H1 (cell line): ENCODE measurements at regions not wholly inside any gene's neighbourhood (a gene's known extent, or its start where the extent isn't known, plus 50 kb on each side); places are given as distances from the start of the nearest gene placed in this dataset.

Source experiments
- CTCF ChIA-PET: fragments of 300-600 bp; sonication (Branson Sonifier 250); formaldehyde crosslinking; loops from one replicate; lab custom pipeline; 2021; ENCODE audit not compliant: partially characterized antibody; lab: Charles Lee
- POLR2A ChIA-PET: fragments of 300-600 bp; sonication (Branson Sonifier 250); formaldehyde crosslinking; loops from one replicate; lab custom pipeline; 2021; ENCODE audit warnings: inconsistent platforms; ENCODE audit not compliant: partially characterized antibody; lab: Charles Lee
- DNase-seq, 2 experiments: peaks; one replicate each; pipeline versions ENCODE4 v3.0.0 to v3.0.0-alpha.2; 2010 to 2022; ENCODE audit warnings: low spot score in 2 of 2, low read depth in 1 of 2, mixed read lengths in 1 of 2
- FAIRE-seq: peaks from 2 replicates; lab custom pipeline; 2011; peaks lifted over from hg19 to GRCh38; lab: Jason Lieb, UNC
- H2AFZ ChIP-seq: 2 replicates; pipeline ENCODE4 v1.8.1; 2012; ENCODE audit warnings: low read length, inconsistent platforms
- H2AK5ac ChIP-seq: 2 replicates; pipeline ENCODE4 v1.6.1; 2013; ENCODE audit warnings: low read depth, low read length
- H2BK120ac ChIP-seq: replicated peaks from 2 replicates; pipeline ENCODE3; 2013; ENCODE audit warnings: low read depth, low read length, inconsistent platforms
- H2BK12ac ChIP-seq: 2 replicates; pipeline ENCODE4 v1.6.1; 2013; ENCODE audit warnings: low read depth, low read length
- H2BK15ac ChIP-seq: 2 replicates; pipeline ENCODE4 v1.6.1; 2013; ENCODE audit warnings: low read length
- H2BK20ac ChIP-seq: 2 replicates; pipeline ENCODE4 v1.6.1; 2013; ENCODE audit warnings: low read length
- H2BK5ac ChIP-seq: 2 replicates; pipeline ENCODE4 v1.6.1; 2013; ENCODE audit warnings: low read depth, low read length
- H3K14ac ChIP-seq: 2 replicates; pipeline ENCODE4 v1.6.1; 2013; ENCODE audit warnings: inconsistent platforms; ENCODE audit not compliant: insufficient read length
- H3K18ac ChIP-seq: 2 replicates; pipeline ENCODE4 v1.6.1; 2013; ENCODE audit warnings: low read length; ENCODE audit errors: extremely low read depth
- H3K23ac ChIP-seq: 2 replicates; pipeline ENCODE4 v1.6.1; 2013; ENCODE audit warnings: inconsistent platforms; ENCODE audit not compliant: insufficient read length
- H3K23me2 ChIP-seq: 2 replicates; pipeline ENCODE4 v1.6.1; 2013; ENCODE audit warnings: low read depth, low read length
- H3K27ac ChIP-seq: 2 replicates; pipeline ENCODE4 v1.6.1; 2011; ENCODE audit warnings: low read depth, low read length, inconsistent platforms
- H3K27me3 ChIP-seq, 4 experiments: replicated peaks in 1 of 4; 1 replicate in 1 of 4; 2 replicates in 3 of 4; pipeline versions ENCODE4 v1.6.1 to v1.8.1; 2011 to 2013; ENCODE audit warnings: low read length in 3 of 4, mild to moderate bottlenecking in 3 of 4, inconsistent platforms in 2 of 4, mixed read lengths in 2 of 4, moderate library complexity in 1 of 4; ENCODE audit not compliant: control insufficient read depth in 3 of 4, insufficient read depth in 3 of 4; ENCODE audit errors: extremely low read depth in 1 of 4
- H3K36me3 ChIP-seq, 4 experiments: 2 replicates each; pipeline versions ENCODE4 v1.6.1 to v1.8.1; 2011 to 2013; ENCODE audit warnings: mild to moderate bottlenecking in 4 of 4, low read length in 3 of 4, moderate library complexity in 2 of 4, control low read depth in 1 of 4, inconsistent platforms in 1 of 4; ENCODE audit not compliant: insufficient read depth in 4 of 4, control insufficient read depth in 2 of 4
- H3K4ac ChIP-seq: replicated peaks from 2 replicates; pipeline ENCODE3; 2013; ENCODE audit warnings: low read length, low read depth, mixed read lengths, inconsistent platforms; ENCODE audit not compliant: insufficient read length
- H3K4me1 ChIP-seq, 4 experiments: replicated peaks in 1 of 4; 1 replicate in 1 of 4; 2 replicates in 3 of 4; pipeline versions ENCODE4 v1.6.1 to v1.8.1; 2011 to 2013; ENCODE audit warnings: low read length in 3 of 4, inconsistent platforms in 2 of 4, mixed read lengths in 1 of 4; ENCODE audit not compliant: insufficient read depth in 4 of 4, control insufficient read depth in 3 of 4
- H3K4me2 ChIP-seq, 2 experiments: 2 replicates each; pipeline versions ENCODE4 v1.6.1 to v1.8.1; 2011 to 2013; ENCODE audit warnings: low read depth in 2 of 2, low read length in 2 of 2, control low read depth in 1 of 2, inconsistent platforms in 1 of 2, mild to moderate bottlenecking in 1 of 2; ENCODE audit not compliant: insufficient read depth in 1 of 2
- H3K4me3 ChIP-seq, 4 experiments: fragments of 200-600, 300-600 bp in 1 of 4; sonication (generic), shearing (Covaris generic), sonication (Bioruptor Twin) in 1 of 4; 2 replicates each; pipeline versions ENCODE4 v1.5.1 to v1.8.1; 2011 to 2016; ENCODE audit warnings: low read length in 4 of 4, low read depth in 3 of 4, control low read depth in 2 of 4, inconsistent platforms in 2 of 4, mild to moderate bottlenecking in 2 of 4, mixed read lengths in 1 of 4, moderate library complexity in 1 of 4; ENCODE audit not compliant: insufficient read depth in 2 of 4; ENCODE audit errors: extremely low read depth in 1 of 4
- H3K56ac ChIP-seq: replicated peaks from 2 replicates; pipeline ENCODE3; 2013; ENCODE audit warnings: low read depth, mild to moderate bottlenecking, mixed read lengths, low read length, inconsistent platforms; ENCODE audit not compliant: insufficient read length
- H3K79me1 ChIP-seq: 2 replicates; pipeline ENCODE4 v1.6.1; 2013; ENCODE audit warnings: low read depth, low read length, control low read depth
- H3K79me2 ChIP-seq, 2 experiments: 2 replicates each; pipeline versions ENCODE4 v1.6.1 to v1.8.1; 2012 to 2013; ENCODE audit warnings: low read length in 2 of 2, mild to moderate bottlenecking in 2 of 2, inconsistent platforms in 1 of 2; ENCODE audit not compliant: insufficient read depth in 2 of 2, control insufficient read depth in 1 of 2
- H3K9ac ChIP-seq, 4 experiments: replicated peaks in 1 of 4; 1 replicate in 1 of 4; 2 replicates in 3 of 4; pipeline versions ENCODE4 v1.6.1 to v1.8.1; 2011 to 2013; ENCODE audit warnings: low read depth in 3 of 4, low read length in 3 of 4, control low read depth in 2 of 4, mild to moderate bottlenecking in 2 of 4, moderate library complexity in 2 of 4, inconsistent platforms in 1 of 4; ENCODE audit errors: extremely low read depth in 1 of 4
- H3K9me3 ChIP-seq, 2 experiments: 2 replicates each; pipeline versions ENCODE4 v1.6.1 to v1.8.1; 2012 to 2013; ENCODE audit warnings: mild to moderate bottlenecking in 2 of 2, moderate library complexity in 2 of 2, control low read depth in 1 of 2, inconsistent platforms in 1 of 2, low read depth in 1 of 2, low read length in 1 of 2, mixed read lengths in 1 of 2; ENCODE audit not compliant: insufficient read depth in 2 of 2
- H4K20me1 ChIP-seq, 2 experiments: replicated peaks in 1 of 2; 2 replicates each; pipeline versions ENCODE3 to v1.8.1; 2011 to 2013; ENCODE audit warnings: inconsistent platforms in 2 of 2, low read length in 2 of 2, mild to moderate bottlenecking in 1 of 2; ENCODE audit not compliant: insufficient read depth in 2 of 2, control insufficient read depth in 1 of 2
- H4K5ac ChIP-seq: 2 replicates; pipeline ENCODE4 v1.6.1; 2013; ENCODE audit warnings: low read length, low read depth, mixed read lengths, inconsistent platforms; ENCODE audit not compliant: insufficient read length
- H4K8ac ChIP-seq: 2 replicates; pipeline ENCODE4 v1.8.0; 2013; ENCODE audit warnings: mild to moderate bottlenecking, moderate library complexity, low read length, inconsistent platforms; ENCODE audit not compliant: insufficient read depth; ENCODE audit errors: extremely low read depth
- H4K91ac ChIP-seq: replicated peaks from 2 replicates; pipeline ENCODE3; 2013; ENCODE audit warnings: low read length, mixed read lengths, inconsistent platforms; ENCODE audit not compliant: insufficient read length
- ASH2L ChIP-seq: fragments of 200-600, 300-600 bp; sonication (generic); IDR thresholded peaks from one replicate; pipeline ENCODE4 v1.7.1; 2017; ENCODE audit warnings: low read length
- CBX8 ChIP-seq: fragments of 300-800, 300-1000 bp; sonication (generic); IDR thresholded peaks from 2 replicates; pipeline ENCODE4 v1.7.1; 2016; ENCODE audit warnings: low read depth, low read length, borderline replicate concordance
- FOSL1 ChIP-seq: IDR thresholded peaks from 2 replicates; pipeline ENCODE4 v1.6.1; 2011; ENCODE audit warnings: mild to moderate bottlenecking, low read depth, low read length, moderate library complexity; ENCODE audit not compliant: insufficient read depth
- NANOG ChIP-seq: IDR thresholded peaks from 2 replicates; pipeline ENCODE4 v1.6.1; 2011; ENCODE audit warnings: low read length, low read depth, mild to moderate bottlenecking, inconsistent platforms; ENCODE audit not compliant: insufficient read depth, poor library complexity, severe bottlenecking
- NRF1 ChIP-seq: IDR thresholded peaks from 2 replicates; pipeline ENCODE4 v1.6.1; 2011; ENCODE audit warnings: mild to moderate bottlenecking, low read depth, low read length, improper control_type of control experiment
- SIRT6 ChIP-seq: IDR thresholded peaks from one replicate; pipeline ENCODE4 v1.7.1; 2012; ENCODE audit warnings: low read length, inconsistent platforms
- ZNF274 ChIP-seq: IDR thresholded peaks from 2 replicates; pipeline ENCODE4 v1.7.0; 2012; ENCODE audit warnings: low read length, borderline replicate concordance; ENCODE audit errors: extremely low read depth
- WGBS, 2 experiments: shearing (Covaris generic) in 1 of 2; methylation state at CpG; one replicate each; pipeline versions ENCODE4 v1.1.6 to v1.1.7; 2013 to 2015; ENCODE audit warnings: low lambda C conversion rate in 2 of 2, mixed read lengths in 2 of 2, inconsistent platforms in 1 of 2, low coverage in 1 of 2, missing lambda C conversion rate in 1 of 2; ENCODE audit not compliant: insufficient replicate concordance in 2 of 2, insufficient coverage in 1 of 2, insufficient read length in 1 of 2; ENCODE audit errors: extremely low coverage in 1 of 2, missing lambda C conversion rate in 1 of 2; 5-methylcytosine and 5-hydroxymethylcytosine counted together

- H3K14ac ChIP-seq: no peak overlapping the region
- H3K79me2 ChIP-seq: no peaks in the 10 kb centered on the region
- H3K9ac ChIP-seq: no peak overlapping the region
- H3K36me3 ChIP-seq: no peaks in the 10 kb centered on the region
- no peak overlapping the region for H3K4me3 ChIP-seq
- H3K27ac ChIP-seq: no peak overlapping the region
- no peak overlapping the region for H3K4ac ChIP-seq
- no peaks in the 10 kb centered on the region for H3K9me3 ChIP-seq
- TF ChIP-seq NRF1 (no peak), CBX8 (no peak), SIRT6 (no peak), ASH2L (no peak), FOSL1 (no peak), NANOG (no peak), ZNF274 (no peak)
- H3K18ac ChIP-seq: no peak overlapping the region
- H3K23me2 ChIP-seq: no peaks in the 10 kb centered on the region
- H2AK5ac ChIP-seq: no peak overlapping the region
- peaks cover 0 to 3% (median 0%) of the 10 kb centered on the region in 4 experiments; a peak in 1 of 7 replicates for H3K4me1 ChIP-seq
- H2BK20ac ChIP-seq: no peak overlapping the region
- no peaks in the 10 kb centered on the region for H3K79me1 ChIP-seq
- 91% methylated on average over 17 of the region's 19 CpGs; no CpG with 5 or more reads in 1 of the 2 experiments for WGBS, 2 experiments
- no peaks in the 10 kb centered on the region for H4K20me1 ChIP-seq
- H3K23ac ChIP-seq: no peak overlapping the region
- H2AFZ ChIP-seq: 0 out of 2 replicates have a peak overlapping the region, but pooled peaks have one; percentile 20
- H3K27me3 ChIP-seq: no peaks in the 10 kb centered on the region
- H2BK120ac ChIP-seq: no peak overlapping the region
- H2BK5ac ChIP-seq: no peak overlapping the region
- H4K8ac ChIP-seq: peak overlapping the region; percentile 69; the same call in 1 of the 2 replicates
- ChIA-PET CTCF (interaction anchor here (1.5 to 1.8 kb wide), 2 partner anchors 114 to 189 kb away, joined by 3 read pairs; no protein-coding TSS in a partner anchor), POLR2A (no interaction called here)
- 0 out of 2 replicates have a peak overlapping the region, but pooled peaks have one; percentile 72 for H2BK15ac ChIP-seq
- no peak overlapping the region for H4K5ac ChIP-seq
- FAIRE-seq (no peak), DNase-seq (no peak)
- H3K56ac ChIP-seq: no peak overlapping the region
- H2BK12ac ChIP-seq: 0 out of 2 replicates have a peak overlapping the region, but pooled peaks have one; percentile 9
- H4K91ac ChIP-seq: no peak overlapping the region
- H3K4me2 ChIP-seq: no peak overlapping the region
Observed at GRCh38 chr5:179475208-179475751, 75.1 kb upstream of the RUFY1 start.
